Stimulated activated naive CD8-positive, alpha-beta T cell treated with anti-CD3 and anti-CD28 coated beads, Interleukin-15, amount 100 ng/mL, for 72 hours (primary cell): ENCODE measurements at regions not wholly inside any gene's neighbourhood (a gene's known extent, or its start where the extent isn't known, plus 50 kb on each side); places are given as distances from the start of the nearest gene placed in this dataset.
A peak's percentile ranks its signal among the peaks of the same experiment; 100 is the strongest.
"Not testable (repeated sequence)": the region's sequence is repeated elsewhere in the genome, so short reads cannot be mapped to it uniquely, and the experiment has no call there.

Experiments
- ATAC-seq: fragments of 150-1000 bp; cut with Tn5 transposase; 2 replicates; pipeline ENCODE4 v1.10.0; 2021; ENCODE audit warnings: mild to moderate bottlenecking, moderate library complexity
- DNase-seq, 2 donors: peaks; one replicate each; pipeline ENCODE4 v3.0.0; 2021 to 2022
- H3K27ac Mint-ChIP-seq, 2 donors: one replicate each; pipeline ENCODE4 v1.8.0; 2022; ENCODE audit warnings: mild to moderate bottlenecking in 2 of 2, mixed read lengths in 2 of 2, moderate library complexity in 2 of 2
- H3K27me3 Mint-ChIP-seq: one replicate; pipeline ENCODE4 v1.8.0; 2022; ENCODE audit warnings: mixed read lengths
- H3K4me1 Mint-ChIP-seq: one replicate; pipeline ENCODE4 v1.8.0; 2022; ENCODE audit warnings: mild to moderate bottlenecking, mixed read lengths
- H3K4me3 Mint-ChIP-seq, 2 donors: one replicate each; pipeline ENCODE4 v1.8.0; 2022; ENCODE audit warnings: mild to moderate bottlenecking in 2 of 2, mixed read lengths in 2 of 2, moderate library complexity in 1 of 2
- H3K9me3 Mint-ChIP-seq, 2 donors: one replicate each; pipeline ENCODE4 v1.8.0; 2022; ENCODE audit warnings: mixed read lengths in 2 of 2

DNA sequence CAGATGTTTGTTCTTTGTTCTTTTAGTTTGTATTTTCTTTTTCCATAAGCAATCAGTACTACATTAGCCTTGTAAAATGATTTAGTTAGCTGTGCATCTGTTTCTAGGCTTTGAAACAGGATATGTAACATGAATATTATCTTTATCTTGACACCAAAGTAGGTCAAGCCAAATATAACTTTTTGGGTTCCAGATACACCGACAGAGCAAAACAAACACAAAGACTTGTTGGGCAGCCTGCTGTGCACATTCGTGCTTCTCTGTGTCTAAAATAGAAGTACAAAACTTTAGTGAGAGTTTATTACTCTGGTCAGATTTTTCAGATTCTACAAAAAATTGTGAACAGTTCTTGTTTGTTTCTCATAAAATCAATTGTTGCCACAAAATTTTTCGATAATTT lies 1059.3 kb upstream of the GYPC start:
- Mint-ChIP-seq H3K27me3 (no peaks in the 10 kb centered on the region), H3K9me3 (peaks cover 0 to 11% of the 10 kb centered on the region in 2 donors), H3K4me1 (no peaks in the 10 kb centered on the region), H3K4me3 (no peak overlapping the region), H3K27ac (no peak overlapping the region)
- ATAC-seq, result no peak
- no peak for DNase-seq

DNA sequence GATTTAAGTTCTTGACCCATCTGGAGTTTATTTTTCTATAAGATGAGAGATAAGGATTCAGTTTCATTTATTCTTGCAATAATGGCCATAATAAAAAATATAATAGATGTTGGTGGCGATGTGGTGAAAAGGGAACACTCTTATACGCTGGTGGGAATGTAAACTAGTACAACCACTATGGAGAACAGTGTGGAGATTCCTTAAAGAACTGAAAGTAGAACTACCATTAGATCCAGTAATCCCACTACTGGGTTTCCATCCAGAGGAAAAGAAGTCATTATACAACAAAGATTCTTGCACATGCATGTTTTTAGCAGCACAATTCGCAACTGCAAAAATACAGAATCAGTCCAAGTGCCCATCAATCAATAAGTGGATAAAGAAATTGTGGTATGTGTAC lies 1040.5 kb upstream of the GYPC start:
- Mint-ChIP-seq H3K4me3 (no peak overlapping the region), H3K9me3 (no peaks in the 10 kb centered on the region), H3K27me3 (no peaks in the 10 kb centered on the region), H3K27ac (no peak overlapping the region), H3K4me1 (no peaks in the 10 kb centered on the region)
- no peak for DNase-seq
- ATAC-seq, result no peak

DNA sequence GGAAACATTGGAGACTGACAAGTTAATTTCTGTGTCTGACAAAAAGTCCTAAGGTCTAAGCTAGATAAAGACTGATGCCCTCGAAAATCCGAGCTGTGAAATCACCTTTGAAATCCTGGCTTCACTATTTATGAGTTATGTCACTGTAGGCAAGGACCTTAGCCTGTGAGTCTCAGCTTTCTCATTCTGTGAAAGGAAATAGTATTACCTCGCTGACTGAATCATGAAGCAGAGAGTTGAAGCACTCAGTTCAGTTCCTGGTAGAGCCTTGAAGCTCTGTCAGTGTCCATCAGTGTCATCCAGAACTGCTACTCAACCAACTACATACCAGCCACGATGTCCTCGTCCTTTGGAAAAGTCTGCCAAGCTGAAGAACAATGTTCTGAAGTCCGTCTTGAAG lies 1025.6 kb upstream of the GYPC start:
- no peak for ATAC-seq
- H3K4me3 Mint-ChIP-seq, result no peak overlapping the region
- H3K9me3 Mint-ChIP-seq, result peaks cover 4 to 12% of the 10 kb centered on the region in 2 donors
- H3K4me1 Mint-ChIP-seq, result no peaks in the 10 kb centered on the region
- no peak overlapping the region for H3K27ac Mint-ChIP-seq
- no peak for DNase-seq
- H3K27me3 Mint-ChIP-seq, result no peaks in the 10 kb centered on the region

DNA sequence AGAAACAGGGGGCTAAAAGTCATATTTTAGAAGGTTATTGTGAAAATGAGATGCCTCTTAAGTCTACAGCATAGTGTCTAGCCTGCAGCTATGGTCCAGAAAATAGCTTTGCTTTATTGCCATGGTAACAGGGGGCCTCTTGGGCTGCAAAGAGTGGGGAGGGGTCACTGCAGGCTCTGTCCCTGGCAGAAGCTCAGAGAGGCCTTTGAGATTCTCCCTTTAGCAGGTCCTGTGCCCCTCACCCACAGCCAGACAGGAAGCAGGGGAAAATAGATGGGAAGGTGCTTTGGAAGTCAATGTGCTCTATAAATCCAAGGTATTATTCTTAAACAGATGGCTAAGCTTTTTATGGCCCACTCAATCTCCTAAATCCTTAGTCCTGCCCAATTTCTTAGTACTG lies 1021.3 kb upstream of the GYPC start:
- DNase-seq (no peak), ATAC-seq (no peak)
- Mint-ChIP-seq H3K4me1 (no peaks in the 10 kb centered on the region), H3K27me3 (no peaks in the 10 kb centered on the region), H3K9me3 (peaks cover 0 to 12% of the 10 kb centered on the region in 2 donors), H3K4me3 (no peak overlapping the region), H3K27ac (no peak overlapping the region)

DNA sequence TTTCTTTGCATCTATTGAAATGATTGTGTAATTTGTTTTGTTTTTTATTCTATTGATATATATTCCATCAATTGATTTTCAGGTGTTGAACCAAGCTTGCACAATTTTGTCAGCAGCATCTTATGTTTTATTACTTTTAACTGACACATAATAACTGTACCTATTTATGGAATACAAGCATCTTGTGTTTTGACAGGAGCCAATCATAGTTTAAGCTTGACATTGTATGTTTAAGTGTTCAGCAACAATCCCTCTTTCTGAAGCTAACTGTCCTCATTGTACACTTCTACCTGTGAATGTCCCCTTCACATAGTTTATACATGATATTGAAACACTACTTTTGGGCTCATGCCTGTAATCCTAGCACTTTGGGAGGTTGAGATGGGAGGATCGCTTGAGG lies 1017.6 kb upstream of the GYPC start:
- Mint-ChIP-seq H3K4me3 (no peak overlapping the region), H3K4me1 (no peaks in the 10 kb centered on the region), H3K27ac (no peak overlapping the region), H3K9me3 (no peaks in the 10 kb centered on the region), H3K27me3 (no peaks in the 10 kb centered on the region)
- no peak for DNase-seq
- ATAC-seq, result no peak

DNA sequence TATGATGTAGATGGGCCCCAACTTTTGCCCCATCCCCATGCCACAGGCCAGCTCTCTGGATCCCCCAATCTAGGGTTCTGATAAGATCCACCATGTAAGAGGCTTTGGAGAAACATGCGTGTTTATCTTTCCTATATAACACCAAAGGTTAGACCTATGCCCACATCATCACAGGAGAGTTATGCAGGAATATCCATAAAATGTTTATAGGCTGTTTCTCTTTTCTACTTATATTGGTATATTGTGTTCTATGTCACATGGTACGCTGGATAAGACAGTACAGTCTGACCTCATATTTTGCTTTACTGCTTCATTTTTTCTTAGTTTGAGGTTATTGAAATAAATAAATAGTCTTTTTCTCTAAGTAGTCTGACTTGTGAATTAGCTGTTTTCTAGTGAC lies 1013.9 kb upstream of the GYPC start:
- no peak overlapping the region for H3K4me3 Mint-ChIP-seq
- DNase-seq (no peak), ATAC-seq (no peak)
- H3K27me3 Mint-ChIP-seq, result no peaks in the 10 kb centered on the region
- no peaks in the 10 kb centered on the region for H3K4me1 Mint-ChIP-seq
- no peaks in the 10 kb centered on the region for H3K9me3 Mint-ChIP-seq
- no peak overlapping the region for H3K27ac Mint-ChIP-seq

DNA sequence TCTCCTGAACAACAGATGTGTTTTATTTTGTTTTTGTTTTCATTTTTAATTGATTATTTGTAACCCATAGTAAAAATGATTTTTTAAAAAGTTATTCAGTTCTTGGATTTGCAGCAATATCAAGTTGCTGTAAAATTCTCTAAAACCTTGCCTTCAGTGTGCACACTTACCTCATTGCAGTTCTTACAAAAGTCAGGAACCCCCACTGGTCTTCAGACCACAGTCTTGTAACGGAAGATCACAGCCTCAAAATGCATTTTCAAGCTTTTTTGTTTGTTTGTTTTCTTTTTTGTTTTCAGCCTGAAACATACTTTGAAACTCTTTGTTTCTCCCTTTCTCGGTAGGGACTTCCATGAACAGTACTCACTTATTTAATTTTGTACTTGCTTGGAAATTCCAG lies 1012.8 kb upstream of the GYPC start:
- ATAC-seq, result no peak
- Mint-ChIP-seq H3K9me3 (no peaks in the 10 kb centered on the region), H3K27ac (peak overlapping the region in 1 of 2 donors; percentile 59), H3K4me3 (no peak overlapping the region), H3K27me3 (no peaks in the 10 kb centered on the region), H3K4me1 (no peaks in the 10 kb centered on the region)
- DNase-seq, result no peak

DNA sequence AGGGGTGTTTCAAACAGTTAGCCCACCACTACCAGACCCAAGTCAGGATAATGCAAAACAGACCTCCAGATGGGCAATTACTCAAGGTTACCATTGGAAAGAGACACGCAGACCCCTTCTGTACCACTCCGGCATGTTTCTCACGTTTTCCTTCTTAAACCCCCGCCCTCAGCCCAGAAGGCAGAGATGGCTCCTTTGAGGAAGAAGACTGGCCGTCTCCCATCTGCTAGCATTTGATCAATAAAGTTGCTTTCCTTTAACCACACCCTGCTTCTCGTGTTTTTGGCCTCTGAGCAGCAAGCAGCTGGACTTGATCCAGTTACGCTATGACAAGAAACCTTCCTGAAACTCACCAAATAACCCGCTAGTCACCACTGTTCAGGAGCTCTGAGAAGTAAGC lies 1012.4 kb upstream of the GYPC start:
- ATAC-seq (no peak), DNase-seq (no peak)
- no peak overlapping the region for H3K4me3 Mint-ChIP-seq
- no peaks in the 10 kb centered on the region for H3K9me3 Mint-ChIP-seq
- H3K27me3 Mint-ChIP-seq, result no peaks in the 10 kb centered on the region
- no peak overlapping the region for H3K27ac Mint-ChIP-seq
- H3K4me1 Mint-ChIP-seq, result no peaks in the 10 kb centered on the region

DNA sequence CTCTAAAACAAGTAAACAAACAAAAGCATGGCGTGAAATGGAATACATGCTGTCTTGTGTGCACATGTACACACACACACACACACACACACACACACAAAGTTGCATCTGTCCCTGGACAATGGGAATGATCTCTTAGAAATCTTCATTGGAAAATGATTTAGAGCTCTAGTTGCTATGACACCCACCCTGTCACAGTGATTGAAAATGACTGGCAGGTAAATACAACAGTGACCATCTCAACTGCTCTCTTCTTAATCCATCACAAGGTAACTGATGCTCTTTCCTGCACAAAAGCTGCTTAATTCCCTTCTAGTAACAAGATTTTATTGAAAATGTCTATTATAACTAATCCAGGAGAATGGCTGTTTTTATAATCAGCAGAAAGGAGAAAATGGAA lies 1011.7 kb upstream of the GYPC start:
- Mint-ChIP-seq H3K27ac (no peak overlapping the region), H3K27me3 (no peaks in the 10 kb centered on the region), H3K4me1 (no peaks in the 10 kb centered on the region), H3K4me3 (no peak overlapping the region), H3K9me3 (no peaks in the 10 kb centered on the region)
- DNase-seq, result no peak
- no peak for ATAC-seq

DNA sequence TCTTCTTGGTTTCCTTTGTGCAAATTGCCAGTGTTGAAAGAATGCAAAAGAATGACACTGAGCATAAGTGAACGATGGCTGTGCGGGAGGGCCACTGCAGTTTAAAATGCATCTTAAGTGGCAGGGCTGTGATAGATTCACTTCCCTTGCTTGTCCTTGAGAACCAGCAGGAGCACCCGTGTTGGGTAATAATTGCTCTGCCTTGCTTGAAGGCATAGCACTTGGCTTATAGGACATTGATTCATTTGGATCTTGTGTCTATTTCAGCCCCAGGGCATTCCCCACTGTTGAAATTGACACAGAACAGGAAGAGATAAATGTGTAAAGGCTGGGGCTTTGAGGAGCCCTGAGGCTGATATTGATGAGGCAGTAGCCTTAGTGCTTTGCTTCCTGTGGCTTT lies 1003.7 kb upstream of the GYPC start:
- Mint-ChIP-seq H3K4me3 (no peak overlapping the region), H3K27ac (no peak overlapping the region), H3K27me3 (no peaks in the 10 kb centered on the region), H3K9me3 (peaks cover 0 to 13% of the 10 kb centered on the region in 2 donors), H3K4me1 (no peaks in the 10 kb centered on the region)
- DNase-seq, result no peak
- no peak for ATAC-seq

DNA sequence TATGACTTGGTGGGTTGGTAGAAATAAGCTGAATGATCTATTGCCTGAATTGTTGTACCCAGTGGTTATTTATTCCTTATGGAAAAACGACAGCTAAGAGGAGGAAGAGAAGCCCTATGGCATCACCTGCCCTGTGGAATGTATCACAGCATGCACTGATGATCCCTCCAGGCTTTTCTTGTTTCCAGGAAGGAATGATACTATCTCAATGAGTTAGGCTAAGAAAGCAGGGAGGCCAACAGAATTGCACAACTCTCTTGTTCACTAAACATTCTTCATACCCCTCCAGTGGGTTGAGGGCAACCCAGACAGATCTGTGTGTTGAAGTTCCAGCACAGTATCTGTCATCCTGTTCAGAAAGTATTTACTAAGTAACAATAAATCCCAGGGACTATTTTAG lies 1001.7 kb upstream of the GYPC start:
- Mint-ChIP-seq H3K9me3 (peaks cover 0 to 13% of the 10 kb centered on the region in 2 donors), H3K27ac (no peak overlapping the region)

DNA sequence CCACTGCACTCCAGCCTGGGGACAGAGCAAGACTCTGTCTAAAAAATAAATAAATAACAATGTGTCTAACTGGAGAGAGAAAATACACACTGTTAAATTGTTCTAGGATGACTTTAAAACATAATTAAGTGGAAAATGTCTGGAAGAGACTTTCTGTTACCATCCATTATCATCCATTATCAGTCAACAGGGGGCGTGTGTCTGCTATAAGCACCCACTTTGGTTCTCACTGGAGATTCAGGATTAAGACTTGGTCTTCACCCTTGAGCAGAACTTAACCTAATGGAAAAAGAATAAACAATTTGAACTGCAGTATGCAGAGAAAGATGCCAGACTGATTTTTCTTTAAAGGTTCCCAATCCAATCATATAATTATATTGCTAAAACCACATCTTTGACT lies 999.8 kb upstream of the GYPC start:
- no peak for DNase-seq
- Mint-ChIP-seq H3K27ac (no peak overlapping the region), H3K4me3 (no peak overlapping the region), H3K27me3 (no peaks in the 10 kb centered on the region), H3K4me1 (no peaks in the 10 kb centered on the region), H3K9me3 (peaks cover 0 to 13% of the 10 kb centered on the region in 2 donors)
- no peak for ATAC-seq

More for the DNA sequence above, 1001.7 kb upstream of the GYPC start:
- ATAC-seq (no peak), DNase-seq (no peak)
- Mint-ChIP-seq H3K27me3 (no peaks in the 10 kb centered on the region), H3K4me3 (no peak overlapping the region), H3K4me1 (no peaks in the 10 kb centered on the region)

DNA sequence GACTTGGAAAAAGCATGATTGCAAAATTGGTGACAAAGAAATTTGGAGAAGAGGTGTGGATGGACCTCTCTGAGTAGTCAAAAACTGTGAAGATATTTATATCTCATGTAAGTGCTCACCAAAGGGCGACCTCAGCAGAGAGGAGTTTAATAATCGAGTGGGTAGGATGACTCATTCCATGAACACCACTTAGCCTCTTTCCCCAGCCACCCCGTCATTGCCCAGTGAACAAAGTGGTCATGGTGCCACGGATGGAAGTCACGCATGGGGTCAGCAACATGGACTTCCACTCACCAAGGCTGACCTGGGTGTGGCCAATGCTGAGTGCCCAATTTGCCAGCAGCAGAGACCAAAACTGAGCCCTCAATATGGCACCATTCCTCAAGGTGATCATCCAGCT lies 997.4 kb upstream of the GYPC start:
- DNase-seq (no peak), ATAC-seq (no peak)
- no peaks in the 10 kb centered on the region for H3K27me3 Mint-ChIP-seq
- H3K4me3 Mint-ChIP-seq, result no peak overlapping the region
- H3K9me3 Mint-ChIP-seq, result peaks cover 0 to 14% of the 10 kb centered on the region in 2 donors
- no peak overlapping the region for H3K27ac Mint-ChIP-seq
- H3K4me1 Mint-ChIP-seq, result no peaks in the 10 kb centered on the region

DNA sequence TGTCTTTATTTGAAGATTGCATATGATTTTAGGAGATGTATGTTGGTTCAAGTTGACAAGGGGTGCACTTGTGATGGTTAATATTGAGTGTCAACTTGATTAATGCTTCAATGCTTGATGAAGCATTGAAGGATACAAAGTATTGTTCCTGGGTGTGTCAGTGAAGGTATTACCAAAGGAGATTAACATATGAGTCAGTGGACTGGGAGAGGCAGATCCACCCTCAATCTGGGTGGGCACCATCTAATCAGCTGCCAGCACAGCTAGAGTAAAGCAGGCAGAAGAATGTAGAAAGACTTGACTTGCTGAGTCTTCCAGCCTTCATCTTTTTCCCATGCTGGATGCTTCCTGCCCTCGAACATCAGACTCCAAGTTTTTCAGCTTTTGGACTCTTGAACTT lies 995.6 kb upstream of the GYPC start:
- not testable (repeated sequence) for ATAC-seq, H3K27me3 Mint-ChIP-seq, H3K4me1 Mint-ChIP-seq

DNA sequence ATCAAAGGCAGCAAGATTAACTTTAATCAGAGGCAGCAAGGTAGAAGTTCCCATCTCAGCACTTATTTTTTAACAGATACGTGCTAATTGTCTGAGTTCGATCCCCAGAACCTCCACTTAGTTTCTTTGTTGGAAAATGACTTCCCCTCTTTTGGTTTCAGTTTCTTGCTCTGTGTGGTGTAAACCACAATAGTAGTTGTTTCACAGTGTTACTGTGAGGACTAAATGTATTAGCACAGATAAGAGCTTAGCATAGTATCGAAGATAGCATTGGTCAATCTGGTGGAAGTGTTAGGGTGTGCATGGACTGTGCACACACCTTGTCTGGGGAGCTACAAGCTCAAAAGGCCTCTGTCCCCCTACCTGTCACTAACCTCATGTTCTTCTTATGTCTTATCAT lies 988.3 kb upstream of the GYPC start:
- H3K4me1 Mint-ChIP-seq, result no peaks in the 10 kb centered on the region
- DNase-seq, result no peak
- peak; percentile 28 for ATAC-seq
- no peak overlapping the region for H3K27ac Mint-ChIP-seq
- H3K9me3 Mint-ChIP-seq, result peaks cover 0 to 14% of the 10 kb centered on the region in 2 donors
- no peaks in the 10 kb centered on the region for H3K27me3 Mint-ChIP-seq
- no peak overlapping the region for H3K4me3 Mint-ChIP-seq

More for the DNA sequence above, 995.6 kb upstream of the GYPC start:
- not testable (repeated sequence) for H3K4me3 Mint-ChIP-seq, DNase-seq, H3K27ac Mint-ChIP-seq
- peaks cover 0 to 14% of the 10 kb centered on the region in 2 donors for H3K9me3 Mint-ChIP-seq

DNA sequence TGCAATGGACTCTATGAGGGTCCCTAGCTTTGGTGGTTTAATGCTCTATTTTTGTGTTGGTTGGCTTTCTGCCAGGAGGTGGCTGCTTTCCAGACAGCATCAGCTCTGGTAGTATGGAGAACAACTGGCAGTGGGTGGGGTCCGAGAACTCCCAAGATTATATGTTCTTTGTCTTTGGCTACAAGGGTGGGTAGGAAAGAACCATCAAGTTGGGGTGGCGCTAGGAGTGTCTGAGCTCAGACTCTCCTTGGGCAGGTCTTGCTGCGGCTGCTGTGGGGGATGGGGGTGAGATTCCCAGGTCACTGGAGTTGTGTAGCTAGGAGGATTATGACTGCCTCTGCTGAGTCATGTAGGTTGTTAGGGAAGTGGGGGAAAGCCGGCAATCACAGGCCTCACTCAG lies 976.1 kb upstream of the GYPC start:
- Mint-ChIP-seq H3K9me3 (peaks cover 13 to 23% of the 10 kb centered on the region in 2 donors), H3K4me1 (no peaks in the 10 kb centered on the region), H3K27ac (no peak overlapping the region), H3K4me3 (no peak overlapping the region), H3K27me3 (no peaks in the 10 kb centered on the region)
- no peak for DNase-seq
- ATAC-seq, result no peak

DNA sequence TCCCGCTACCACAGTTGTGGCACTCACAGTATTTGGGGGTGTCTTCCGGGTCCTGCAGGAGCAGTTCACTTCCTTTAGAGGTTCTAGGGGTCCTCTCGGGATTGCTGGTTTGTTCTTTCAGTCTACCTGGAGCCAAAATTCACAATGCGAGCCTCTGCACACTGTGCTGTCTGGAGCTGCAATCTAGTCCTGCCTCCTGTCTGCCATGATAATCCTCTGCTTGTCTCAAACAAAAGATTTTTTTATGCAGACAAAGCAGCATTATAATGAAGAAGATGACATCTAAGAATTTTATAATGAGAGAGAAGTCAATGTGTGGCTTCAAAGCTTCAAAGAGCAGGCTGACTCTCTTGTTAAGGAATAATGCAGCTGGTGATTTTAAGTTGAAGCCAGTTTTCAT lies 975.1 kb upstream of the GYPC start:
- no peaks in the 10 kb centered on the region for H3K4me1 Mint-ChIP-seq
- DNase-seq (no peak), ATAC-seq (no peak)
- no peak overlapping the region for H3K27ac Mint-ChIP-seq
- H3K4me3 Mint-ChIP-seq, result no peak overlapping the region
- peaks cover 13 to 14% of the 10 kb centered on the region in 2 donors for H3K9me3 Mint-ChIP-seq
- no peaks in the 10 kb centered on the region for H3K27me3 Mint-ChIP-seq
